ENCODE measurements at regions not wholly inside any gene's neighbourhood (a gene's known extent, or its start where the extent isn't known, plus 50 kb on each side); places are given as distances from the start of the nearest gene placed in this dataset.

- Histone ChIP-seq H3K27ac (no peak overlapping the region), H3K4me1 (no peaks in the 10 kb centered on the region), H3K9me3 (no peaks in the 10 kb centered on the region), H3K4me3 (no peak overlapping the region), H3K36me3 (no peaks in the 10 kb centered on the region), H3K27me3 (replicated peaks in 1 of 7) (no peaks in the 10 kb centered on the region)
- TF ChIP-seq POLR2A (IDR thresholded peaks at IDR 0.05): no peak
- no peak for TF ChIP-seq CTCF (IDR thresholded peaks at IDR 0.05 in 8 of 11, conservative IDR thresholded peaks at IDR 0.05 in 3 of 11)
- no peak for TF ChIP-seq POLR2AphosphoS5 (IDR thresholded peaks at IDR 0.05)
- intact Hi-C loops (cut with DNase I; ENCODE audit: low total_unique reads): no loop called here
- no peak for DNase-seq
- 78 to 98% (median 92%) methylated on average over 3 of the region's 3 CpGs for WGBS, 5 donors
Observed at GRCh38 chr2:16396986-16397385, 268.6 kb downstream of the CYRIA start.

GRCh38 chr2:16396171-16396570, 269.5 kb downstream of the CYRIA start:
- no peaks in the 10 kb centered on the region for H3K36me3 ChIP-seq
- no peak overlapping the region for H3K27ac ChIP-seq
- no peak overlapping the region for H3K4me3 ChIP-seq
- H3K27me3 ChIP-seq (replicated peaks in 1 of 7): no peaks in the 10 kb centered on the region
- no peaks in the 10 kb centered on the region for H3K9me3 ChIP-seq
- no peaks in the 10 kb centered on the region for H3K4me1 ChIP-seq
- TF ChIP-seq CTCF (IDR thresholded peaks at IDR 0.05 in 8 of 11, conservative IDR thresholded peaks at IDR 0.05 in 3 of 11) (no peak), POLR2A (IDR thresholded peaks at IDR 0.05) (no peak), POLR2AphosphoS5 (IDR thresholded peaks at IDR 0.05) (no peak)
- no peak for DNase-seq
- 85 to 91% (median 87%) methylated on average over 10 of the region's 10 CpGs for WGBS, 5 donors
- intact Hi-C loops (cut with DNase I; ENCODE audit: low total_unique reads): no loop called here

- TF ChIP-seq POLR2AphosphoS5 (IDR thresholded peaks at IDR 0.05): no peak
- TF ChIP-seq CTCF (IDR thresholded peaks at IDR 0.05 in 8 of 11, conservative IDR thresholded peaks at IDR 0.05 in 3 of 11): no peak
- no peak for TF ChIP-seq POLR2A (IDR thresholded peaks at IDR 0.05)
- intact Hi-C loops (cut with DNase I; ENCODE audit: low total_unique reads): no loop called here
- H3K9me3 ChIP-seq: no peaks in the 10 kb centered on the region
- H3K4me1 ChIP-seq: no peaks in the 10 kb centered on the region
- H3K27ac ChIP-seq: no peak overlapping the region
- DNase-seq: no peak
- H3K4me3 ChIP-seq: no peak overlapping the region
- no peaks in the 10 kb centered on the region for H3K27me3 ChIP-seq (replicated peaks in 1 of 7)
- no peaks in the 10 kb centered on the region for H3K36me3 ChIP-seq
- WGBS, 5 donors: 86 to 100% (median 92%) methylated on average over 1 of the region's 1 CpG
Observed at GRCh38 chr2:16395601-16396000, 270.0 kb downstream of the CYRIA start.

- intact Hi-C loops (cut with DNase I; ENCODE audit: low total_unique reads): no loop called here
- no peak overlapping the region for H3K4me3 ChIP-seq
Observed at GRCh38 chr2:16394986-16395550, 270.6 kb downstream of the CYRIA start.

More at GRCh38 chr2:16394986-16395550, 270.6 kb downstream of the CYRIA start:
- Histone ChIP-seq H3K27ac (no peak overlapping the region), H3K4me1 (no peaks in the 10 kb centered on the region), H3K27me3 (replicated peaks in 1 of 7) (no peaks in the 10 kb centered on the region), H3K9me3 (no peaks in the 10 kb centered on the region), H3K36me3 (no peaks in the 10 kb centered on the region)
- no peak for DNase-seq
- 50 to 75% (median 57%) methylated on average over 2 to 3 of the region's 3 CpGs for WGBS, 5 donors
- no peak for TF ChIP-seq POLR2AphosphoS5 (IDR thresholded peaks at IDR 0.05)
- no peak for TF ChIP-seq POLR2A (IDR thresholded peaks at IDR 0.05)
- TF ChIP-seq CTCF (IDR thresholded peaks at IDR 0.05 in 8 of 11, conservative IDR thresholded peaks at IDR 0.05 in 3 of 11): no peak
